ENCODE measurements at regions not wholly inside any gene's neighbourhood (a gene's known extent, or its start where the extent isn't known, plus 50 kb on each side); places are given as distances from the start of the nearest gene placed in this dataset.

DNA sequence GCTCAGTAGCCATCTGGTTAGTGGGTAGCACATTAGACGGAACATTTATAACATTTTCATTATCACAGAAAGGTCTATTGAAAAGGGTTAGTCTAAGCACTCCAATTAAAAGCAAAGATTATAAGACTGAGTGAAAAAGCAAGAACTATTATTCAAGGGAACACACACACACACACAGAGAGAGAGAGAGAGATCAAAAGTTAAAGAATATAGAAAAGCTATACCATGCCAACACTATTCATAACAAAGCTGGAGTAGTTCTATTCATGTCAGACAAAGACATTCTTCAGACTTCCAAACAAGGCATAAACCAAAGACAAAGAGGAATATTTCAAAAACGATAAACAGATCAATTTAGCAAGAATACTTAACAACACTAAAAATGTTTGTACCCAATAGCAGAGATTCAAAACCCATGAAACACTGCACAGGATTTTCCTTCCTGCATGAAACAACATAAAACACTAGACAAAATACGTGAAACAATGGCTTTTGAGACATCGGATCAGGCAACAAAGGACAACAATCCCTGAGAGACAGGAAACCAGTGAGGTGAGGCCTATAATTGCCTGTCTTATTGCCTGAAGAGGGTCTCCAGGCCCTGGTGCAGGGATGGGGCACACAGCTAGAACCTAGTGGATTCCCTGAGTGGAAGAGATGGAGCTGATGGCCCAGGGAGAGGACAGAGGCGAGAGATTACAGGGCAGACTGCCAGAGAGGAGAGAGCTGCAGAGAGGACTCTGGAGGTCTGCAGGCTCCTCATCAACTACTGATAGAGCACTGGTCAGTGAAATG, 83.6 kb upstream of the NPAS2 start:
- TF ChIP-seq POLR2AphosphoS5 (IDR thresholded peaks at IDR 0.05; ENCODE audit: low read depth, low read length) (no peak), SPI1 (IDR thresholded peaks at IDR 0.05; ENCODE audit: low read depth, low read length) (no peak), POLR2A (IDR thresholded peaks at IDR 0.05; ENCODE audit: low read depth, low read length) (no peak), TAF1 (IDR thresholded peaks at IDR 0.05; ENCODE audit: low read depth, low read length) (no peak)
